ENCODE measurements at regions not wholly inside any gene's neighbourhood (a gene's known extent, or its start where the extent isn't known, plus 50 kb on each side); places are given as distances from the start of the nearest gene placed in this dataset.

DNA sequence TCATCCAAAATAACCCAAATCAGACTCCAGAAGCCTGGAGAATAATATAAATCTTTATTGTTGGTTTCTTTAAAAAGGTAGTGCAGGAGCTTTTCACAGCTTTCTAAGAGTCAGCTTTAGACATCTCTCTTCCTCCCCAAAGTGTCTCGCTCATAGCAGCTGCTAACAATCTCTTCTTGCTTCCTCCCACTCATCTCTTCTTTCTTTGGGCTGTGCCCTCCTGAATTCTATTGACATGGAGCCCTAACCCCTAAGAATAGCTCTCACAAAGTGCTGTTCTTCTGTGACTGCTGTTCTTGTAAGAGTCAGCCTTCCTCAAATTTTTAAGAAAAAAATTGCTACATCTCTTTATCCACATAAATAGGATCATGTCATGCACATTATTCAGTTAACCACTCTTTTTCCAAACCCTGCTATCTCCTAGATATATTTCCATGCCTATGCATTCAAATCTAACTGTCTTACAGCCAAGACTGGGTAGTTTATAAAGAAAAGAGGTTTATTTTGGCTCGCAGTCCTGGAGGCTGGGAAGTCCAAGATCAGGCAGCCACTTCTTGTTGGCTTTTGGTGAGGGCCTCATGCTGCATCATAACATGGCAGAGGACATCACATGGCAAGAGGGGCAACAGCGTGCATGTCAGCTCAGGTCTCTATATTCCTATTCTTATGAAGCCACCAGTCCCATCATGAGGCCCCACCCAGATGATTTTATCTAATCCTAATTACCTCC, 301.0 kb upstream of the POU3F1 start (continued):
- TF ChIP-seq RAD21 (IDR thresholded peaks at IDR 0.05; ENCODE audit: low read depth): no peak
- TF ChIP-seq ELF1 (IDR thresholded peaks at IDR 0.05; ENCODE audit: borderline replicate concordance, low read depth): no peak
- TF ChIP-seq EZH2phosphoT487 (IDR thresholded peaks at IDR 0.05; ENCODE audit: borderline replicate concordance): no peak

DNA sequence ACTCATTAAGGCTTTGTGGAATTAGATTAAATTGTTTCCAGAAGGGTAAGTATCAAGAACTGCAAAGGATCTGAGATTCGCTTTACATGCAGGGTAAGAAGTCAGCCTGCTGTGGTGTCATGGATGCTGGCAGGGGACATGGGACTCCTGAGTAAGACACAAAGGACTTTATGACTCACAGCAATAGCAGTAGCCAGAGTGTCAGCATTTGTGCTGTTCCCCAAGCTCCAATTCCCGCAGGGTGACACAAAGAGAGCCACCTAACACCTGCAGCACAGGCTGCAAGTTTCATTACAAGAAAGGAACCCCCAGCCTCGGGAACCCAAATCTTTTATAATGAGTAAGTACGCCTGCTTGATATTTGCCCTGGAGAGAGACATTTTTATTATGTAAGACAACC, 298.1 kb upstream of the POU3F1 start:
- Histone ChIP-seq H3K9me2 (ENCODE audit: insufficient read depth) (no peaks in the 10 kb centered on the region), H3K79me2 (ENCODE audit: insufficient read depth, low read length) (no peaks in the 10 kb centered on the region), H3K36me3 (ENCODE audit: control insufficient read depth in 1 of 2, insufficient read depth in 2 of 2, low read length in 2 of 2) (no peaks in the 10 kb centered on the region), H3K4me2 (ENCODE audit: low read length) (no peak overlapping the region), H3K27me3 (ENCODE audit: insufficient read depth, low read length) (peaks cover 30% of the 10 kb centered on the region), H3K9ac (ENCODE audit: low read length) (no peak overlapping the region), H3K4me3 (replicated peaks in 1 of 2; ENCODE audit: low read depth in 1 of 2, low read length in 2 of 2) (no peak overlapping the region), H3K4me1 (ENCODE audit: control insufficient read depth in 1 of 2, insufficient read depth in 2 of 2, low read length in 2 of 2) (no peaks in the 10 kb centered on the region), H3K9me3 (ENCODE audit: control insufficient read depth in 1 of 2, insufficient read depth in 1 of 2, low read depth in 1 of 2, low read length in 2 of 2) (no peaks in the 10 kb centered on the region; a peak in 1 of 4 replicates), H2AFZ (ENCODE audit: low read depth, low read length, poor library complexity, severe bottlenecking) (no peak overlapping the region), H3K27ac (ENCODE audit: low read depth, low read length) (no peak overlapping the region), H4K20me1 (ENCODE audit: insufficient read depth) (no peaks in the 10 kb centered on the region)
- intact Hi-C loops (cut with micrococcal nuclease): no loop called here
- ChIA-PET RAD21 (ENCODE audit: low non-redundant PET in 1 of 2, low total read pairs in 2 of 2, uncharacterized antibody in 2 of 2, unreplicated experiment in 2 of 2) (no interaction called here), CTCF (no interaction called here), POLR2A (no interaction called here)
- TF ChIP-seq TCF7L2 (IDR thresholded peaks at IDR 0.05; ENCODE audit: borderline replicate concordance, extremely low read depth, insufficient read depth, insufficient read length): no peak
- TF ChIP-seq RAD21 (IDR thresholded peaks at IDR 0.05; ENCODE audit: low read depth): no peak
- TF ChIP-seq ZNF274 (IDR thresholded peaks at IDR 0.05; ENCODE audit: low read depth, low read length): no peak
- TF ChIP-seq, protein P1, sequence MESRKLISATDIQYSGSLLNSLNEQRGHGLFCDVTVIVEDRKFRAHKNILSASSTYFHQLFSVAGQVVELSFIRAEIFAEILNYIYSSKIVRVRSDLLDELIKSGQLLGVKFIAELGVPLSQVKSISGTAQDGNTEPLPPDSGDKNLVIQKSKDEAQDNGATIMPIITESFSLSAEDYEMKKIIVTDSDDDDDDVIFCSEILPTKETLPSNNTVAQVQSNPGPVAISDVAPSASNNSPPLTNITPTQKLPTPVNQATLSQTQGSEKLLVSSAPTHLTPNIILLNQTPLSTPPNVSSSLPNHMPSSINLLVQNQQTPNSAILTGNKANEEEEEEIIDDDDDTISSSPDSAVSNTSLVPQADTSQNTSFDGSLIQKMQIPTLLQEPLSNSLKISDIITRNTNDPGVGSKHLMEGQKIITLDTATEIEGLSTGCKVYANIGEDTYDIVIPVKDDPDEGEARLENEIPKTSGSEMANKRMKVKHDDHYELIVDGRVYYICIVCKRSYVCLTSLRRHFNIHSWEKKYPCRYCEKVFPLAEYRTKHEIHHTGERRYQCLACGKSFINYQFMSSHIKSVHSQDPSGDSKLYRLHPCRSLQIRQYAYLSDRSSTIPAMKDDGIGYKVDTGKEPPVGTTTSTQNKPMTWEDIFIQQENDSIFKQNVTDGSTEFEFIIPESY (IDR thresholded peaks at IDR 0.05; ENCODE audit: extremely low read depth, insufficient replicate concordance, low read length): no peak
- TF ChIP-seq, protein P2, sequence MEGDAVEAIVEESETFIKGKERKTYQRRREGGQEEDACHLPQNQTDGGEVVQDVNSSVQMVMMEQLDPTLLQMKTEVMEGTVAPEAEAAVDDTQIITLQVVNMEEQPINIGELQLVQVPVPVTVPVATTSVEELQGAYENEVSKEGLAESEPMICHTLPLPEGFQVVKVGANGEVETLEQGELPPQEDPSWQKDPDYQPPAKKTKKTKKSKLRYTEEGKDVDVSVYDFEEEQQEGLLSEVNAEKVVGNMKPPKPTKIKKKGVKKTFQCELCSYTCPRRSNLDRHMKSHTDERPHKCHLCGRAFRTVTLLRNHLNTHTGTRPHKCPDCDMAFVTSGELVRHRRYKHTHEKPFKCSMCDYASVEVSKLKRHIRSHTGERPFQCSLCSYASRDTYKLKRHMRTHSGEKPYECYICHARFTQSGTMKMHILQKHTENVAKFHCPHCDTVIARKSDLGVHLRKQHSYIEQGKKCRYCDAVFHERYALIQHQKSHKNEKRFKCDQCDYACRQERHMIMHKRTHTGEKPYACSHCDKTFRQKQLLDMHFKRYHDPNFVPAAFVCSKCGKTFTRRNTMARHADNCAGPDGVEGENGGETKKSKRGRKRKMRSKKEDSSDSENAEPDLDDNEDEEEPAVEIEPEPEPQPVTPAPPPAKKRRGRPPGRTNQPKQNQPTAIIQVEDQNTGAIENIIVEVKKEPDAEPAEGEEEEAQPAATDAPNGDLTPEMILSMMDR (IDR thresholded peaks at IDR 0.05 in 2 of 3, conservative IDR thresholded peaks at IDR 0.05 in 1 of 3; ENCODE audit: borderline replicate concordance in 1 of 3, insufficient read depth in 1 of 3, low read depth in 2 of 3, low read length in 2 of 3): no peak
- no peak for TF ChIP-seq SP1 (IDR thresholded peaks at IDR 0.05; ENCODE audit: low read depth)
- TF ChIP-seq SRF (IDR thresholded peaks at IDR 0.05; ENCODE audit: low read depth): no peak
- no peak for TF ChIP-seq YY1 (IDR thresholded peaks at IDR 0.05; ENCODE audit: extremely low read depth, insufficient replicate concordance, low read depth, low read length)
- TF ChIP-seq CEBPB (IDR thresholded peaks at IDR 0.05; ENCODE audit: low read depth): no peak
- no peak for TF ChIP-seq ZFX (IDR thresholded peaks at IDR 0.05)
- TF ChIP-seq EZH2 (IDR thresholded peaks at IDR 0.05): no peak
- no peak for TF ChIP-seq CBX3 (IDR thresholded peaks at IDR 0.05; ENCODE audit: low read depth)
- no peak for ATAC-seq
- BruUV-seq (replicated peaks): no TSS peak
- DNase-seq (ENCODE audit: low read depth, low spot score): no peak
